ENCODE measurements at regions not wholly inside any gene's neighbourhood (a gene's known extent, or its start where the extent isn't known, plus 50 kb on each side); places are given as distances from the start of the nearest gene placed in this dataset.

DNA sequence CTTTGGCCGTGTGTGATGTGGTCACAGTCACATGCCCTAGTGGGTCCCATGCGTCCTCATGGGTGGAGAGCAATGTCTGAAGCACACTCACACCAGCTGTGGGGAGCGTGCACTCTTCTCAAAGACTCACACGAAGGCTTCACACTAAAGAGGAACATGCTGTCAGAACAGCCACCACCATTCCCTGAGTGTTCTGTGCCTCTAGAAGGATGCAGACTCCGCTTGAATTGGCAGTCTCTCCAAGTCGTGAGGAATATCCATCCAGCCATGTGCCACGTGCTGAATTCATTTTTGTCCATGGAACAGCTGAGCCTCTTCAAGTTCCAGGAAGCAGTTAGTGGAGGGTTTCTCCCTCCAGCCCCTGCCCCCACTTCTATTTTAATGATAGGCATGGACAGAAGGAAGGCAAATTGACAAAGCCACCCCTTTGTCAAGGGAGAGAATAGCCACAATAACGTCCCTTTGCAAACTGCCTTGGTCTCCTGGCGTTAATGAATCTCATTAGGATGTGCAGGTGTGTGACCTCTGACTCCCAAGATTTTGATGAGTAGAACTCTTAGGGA, 464.3 kb upstream of the ID2 start:
- Histone ChIP-seq H3K27ac (no peak overlapping the region), H3K4me2 (ENCODE audit: unreplicated experiment) (no peak overlapping the region), H3K36me3 (ENCODE audit: low read depth) (no peaks in the 10 kb centered on the region), H2AFZ (peak overlapping the region; percentile 36; the same call in 1 of the 2 replicates), H3K27me3 (replicated peaks; ENCODE audit: insufficient read depth) (no peaks in the 10 kb centered on the region), H3K9me2 (ENCODE audit: insufficient read depth) (no peaks in the 10 kb centered on the region), H3K79me2 (ENCODE audit: insufficient read depth) (no peaks in the 10 kb centered on the region), H3K9me3 (ENCODE audit: low read depth) (no peaks in the 10 kb centered on the region), H3K4me1 (ENCODE audit: insufficient read depth) (0 out of 2 replicates have a peak, but pooled peaks cover 11% of the 10 kb centered on the region), H3K9ac (no peak overlapping the region), H3K4me3 (no peak overlapping the region), H4K20me1 (ENCODE audit: insufficient read depth) (no peaks in the 10 kb centered on the region), H3F3A (ENCODE audit: insufficient read depth) (0 out of 2 replicates have a peak, but pooled peaks cover 6% of the 10 kb centered on the region)
- in situ Hi-C loops (cut with MboI) = no loop called here
- DNase-seq = peak; percentile 23
- 43 to 45% methylated on average over 9 of the region's 9 CpGs for WGBS, 2 experiments (ENCODE audit: low coverage in 1 of 2, low lambda C conversion rate in 2 of 2, missing lambda C conversion rate in 2 of 2)
- TF ChIP-seq EZH2phosphoT487 (IDR thresholded peaks at IDR 0.05; ENCODE audit: insufficient read depth, low read depth) = no peak
- no peak for TF ChIP-seq EZH2 (IDR thresholded peaks at IDR 0.05; ENCODE audit: insufficient read depth, poor library complexity, severe bottlenecking)

DNA sequence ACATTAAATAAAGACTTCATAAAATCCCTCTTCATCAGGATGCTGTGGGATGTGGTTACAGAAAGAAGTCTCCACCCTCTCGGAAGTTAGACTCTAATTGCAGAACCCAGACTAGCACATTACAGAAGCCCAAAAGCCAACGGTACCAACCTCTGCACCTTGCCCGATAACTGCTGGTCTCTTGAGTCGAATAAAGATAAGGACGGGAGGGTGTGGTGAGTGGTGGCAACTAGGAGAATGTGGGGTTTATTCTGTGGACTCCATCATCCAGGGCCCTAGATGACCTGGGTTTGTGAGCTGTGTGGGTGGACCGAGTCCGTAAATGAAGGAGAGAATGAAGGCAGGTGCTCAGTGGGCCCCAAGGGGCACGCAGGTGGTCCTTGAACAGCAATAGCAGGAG, 462.8 kb upstream of the ID2 start:
- in situ Hi-C loops (cut with MboI) = no loop called here
- Histone ChIP-seq H3K4me2 (ENCODE audit: unreplicated experiment) (no peak overlapping the region), H3K4me1 (ENCODE audit: insufficient read depth) (0 out of 2 replicates have a peak, but pooled peaks cover 8% of the 10 kb centered on the region), H3K79me2 (ENCODE audit: insufficient read depth) (no peaks in the 10 kb centered on the region), H2AFZ (no peak overlapping the region), H3K27me3 (replicated peaks; ENCODE audit: insufficient read depth) (no peaks in the 10 kb centered on the region), H3K9me3 (ENCODE audit: low read depth) (no peaks in the 10 kb centered on the region), H3K4me3 (no peak overlapping the region), H3F3A (ENCODE audit: insufficient read depth) (0 out of 2 replicates have a peak, but pooled peaks cover 2% of the 10 kb centered on the region), H3K9me2 (ENCODE audit: insufficient read depth) (no peaks in the 10 kb centered on the region), H3K36me3 (ENCODE audit: low read depth) (no peaks in the 10 kb centered on the region), H3K9ac (no peak overlapping the region), H4K20me1 (ENCODE audit: insufficient read depth) (no peaks in the 10 kb centered on the region), H3K27ac (no peak overlapping the region)
- no peak for TF ChIP-seq EZH2phosphoT487 (IDR thresholded peaks at IDR 0.05; ENCODE audit: insufficient read depth, low read depth)
- no peak for TF ChIP-seq EZH2 (IDR thresholded peaks at IDR 0.05; ENCODE audit: insufficient read depth, poor library complexity, severe bottlenecking)
- DNase-seq = no peak
- 95 to 97% methylated on average over 8 of the region's 8 CpGs for WGBS, 2 experiments (ENCODE audit: low coverage in 1 of 2, low lambda C conversion rate in 2 of 2, missing lambda C conversion rate in 2 of 2)

DNA sequence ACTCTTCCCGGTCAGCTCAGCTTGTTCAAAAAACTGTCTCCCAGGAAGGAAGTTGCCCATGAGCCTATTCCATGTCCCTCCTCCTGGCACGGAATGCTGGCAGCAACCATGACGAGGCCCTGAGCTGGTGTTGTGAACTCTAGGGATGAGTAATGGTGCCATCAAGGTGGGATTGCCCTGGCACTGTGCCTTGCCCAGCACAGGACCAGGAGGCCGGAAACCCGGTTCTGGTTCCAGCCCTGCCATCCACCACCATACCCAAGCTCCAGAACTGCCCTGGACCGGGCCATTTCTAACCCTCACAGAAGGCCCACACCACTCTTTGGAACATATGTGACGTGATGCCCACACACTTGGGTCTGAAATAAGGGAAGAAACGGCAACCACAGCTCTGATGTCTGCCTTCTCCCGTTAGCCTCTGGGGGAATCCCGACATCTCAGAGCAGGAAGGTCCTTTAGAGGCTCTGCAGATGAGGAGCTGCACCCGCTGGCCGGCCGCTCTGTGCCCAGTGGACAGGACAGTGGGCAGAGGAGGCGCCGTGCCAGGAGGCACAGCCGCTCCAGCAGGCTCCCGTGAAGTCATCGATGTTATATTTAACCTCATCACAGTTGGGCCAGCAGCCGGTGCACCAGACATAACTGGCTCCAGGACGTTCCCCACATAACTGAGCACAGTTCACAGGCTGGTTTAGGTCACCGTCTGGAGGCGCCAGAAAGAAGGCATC, 462.1 kb upstream of the ID2 start:
- peak; percentile 3 for DNase-seq

DNA sequence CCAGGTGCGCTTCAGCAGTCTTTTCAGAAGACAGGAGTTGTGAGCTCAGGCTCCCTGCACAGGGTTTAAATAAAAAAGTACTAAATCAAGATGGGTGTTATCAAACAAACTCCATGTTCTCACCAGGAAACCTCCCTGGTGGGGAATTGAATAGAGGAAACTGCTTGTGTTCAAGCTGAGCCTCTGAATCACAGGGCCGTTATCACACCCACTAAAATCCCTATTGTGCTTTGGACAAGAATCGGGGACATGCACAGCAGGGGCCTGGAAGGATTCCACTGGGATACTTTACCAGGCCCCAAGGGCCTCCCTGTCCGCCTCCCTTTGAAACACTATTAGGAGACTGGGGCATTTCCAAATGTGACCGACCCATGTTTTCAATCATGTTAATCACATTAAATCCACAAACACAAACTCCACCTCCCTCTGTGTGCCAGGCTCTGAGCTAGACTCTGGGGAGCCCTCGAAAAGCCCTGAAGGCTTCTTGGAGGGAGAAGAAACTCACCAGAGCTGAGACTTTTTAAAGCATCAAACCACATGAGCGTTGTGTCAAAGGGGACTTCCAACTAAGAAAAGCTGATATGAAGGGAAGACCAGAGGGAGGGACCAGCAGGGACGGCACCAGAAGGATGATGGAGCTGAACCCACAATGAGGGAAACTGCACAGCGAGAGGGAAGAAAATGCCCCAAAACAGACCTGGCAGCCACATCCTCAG, 458.7 kb upstream of the ID2 start:
- no peaks in the 10 kb centered on the region for H4K20me1 ChIP-seq (ENCODE audit: insufficient read depth)
- TF ChIP-seq EZH2 (IDR thresholded peaks at IDR 0.05; ENCODE audit: insufficient read depth, poor library complexity, severe bottlenecking) (no peak), EZH2phosphoT487 (IDR thresholded peaks at IDR 0.05; ENCODE audit: insufficient read depth, low read depth) (no peak)
- no peak overlapping the region for H3K4me3 ChIP-seq
- in situ Hi-C loops (cut with MboI) = no loop called here
- DNase-seq = no peak
- no peaks in the 10 kb centered on the region for H3K79me2 ChIP-seq (ENCODE audit: insufficient read depth)
- H3K36me3 ChIP-seq (ENCODE audit: low read depth) = no peaks in the 10 kb centered on the region
- no peaks in the 10 kb centered on the region for H3F3A ChIP-seq (ENCODE audit: insufficient read depth)
- no peaks in the 10 kb centered on the region for H3K27me3 ChIP-seq (replicated peaks; ENCODE audit: insufficient read depth)
- H3K4me1 ChIP-seq (ENCODE audit: insufficient read depth) = no peaks in the 10 kb centered on the region
- H3K9me2 ChIP-seq (ENCODE audit: insufficient read depth) = no peaks in the 10 kb centered on the region
- no peak overlapping the region for H3K27ac ChIP-seq
- H2AFZ ChIP-seq = no peak overlapping the region
- 78 to 83% methylated on average over 9 of the region's 9 CpGs for WGBS, 2 experiments (ENCODE audit: low coverage in 1 of 2, low lambda C conversion rate in 2 of 2, missing lambda C conversion rate in 2 of 2)
- H3K9ac ChIP-seq = no peak overlapping the region
- no peaks in the 10 kb centered on the region for H3K9me3 ChIP-seq (ENCODE audit: low read depth)
- H3K4me2 ChIP-seq (ENCODE audit: unreplicated experiment) = no peak overlapping the region

More for the DNA sequence above, 462.1 kb upstream of the ID2 start:
- 0 out of 2 replicates have a peak, but pooled peaks cover 5% of the 10 kb centered on the region for H3K4me1 ChIP-seq (ENCODE audit: insufficient read depth)
- H3K9ac ChIP-seq = no peak overlapping the region
- H3K9me2 ChIP-seq (ENCODE audit: insufficient read depth) = no peaks in the 10 kb centered on the region
- H3K9me3 ChIP-seq (ENCODE audit: low read depth) = no peaks in the 10 kb centered on the region
- no peaks in the 10 kb centered on the region for H3K27me3 ChIP-seq (replicated peaks; ENCODE audit: insufficient read depth)
- WGBS, 2 experiments (ENCODE audit: low coverage in 1 of 2, low lambda C conversion rate in 2 of 2, missing lambda C conversion rate in 2 of 2) = 79 to 82% methylated on average over 22 of the region's 22 CpGs
- TF ChIP-seq EZH2phosphoT487 (IDR thresholded peaks at IDR 0.05; ENCODE audit: insufficient read depth, low read depth) (no peak), EZH2 (IDR thresholded peaks at IDR 0.05; ENCODE audit: insufficient read depth, poor library complexity, severe bottlenecking) (no peak)
- in situ Hi-C loops (cut with MboI) = no loop called here
- no peaks in the 10 kb centered on the region for H3K36me3 ChIP-seq (ENCODE audit: low read depth)
- no peaks in the 10 kb centered on the region for H3F3A ChIP-seq (ENCODE audit: insufficient read depth)
- no peak overlapping the region for H2AFZ ChIP-seq
- H3K4me3 ChIP-seq = no peak overlapping the region
- no peak overlapping the region for H3K4me2 ChIP-seq (ENCODE audit: unreplicated experiment)
- no peak overlapping the region for H3K27ac ChIP-seq
- no peaks in the 10 kb centered on the region for H4K20me1 ChIP-seq (ENCODE audit: insufficient read depth)
- H3K79me2 ChIP-seq (ENCODE audit: insufficient read depth) = no peaks in the 10 kb centered on the region

Data from GM23248 (cell line).